Transverse colon (tissue), 4 donors: ENCODE measurements at regions not wholly inside any gene's neighbourhood (a gene's known extent, or its start where the extent isn't known, plus 50 kb on each side); places are given as distances from the start of the nearest gene placed in this dataset.
A peak's percentile ranks its signal among the peaks of the same experiment; 100 is the strongest.

Experiments used
- DNase-seq: peaks from one replicate; pipeline ENCODE4 v3.0.0-alpha.2; 2019
- H3K27ac ChIP-seq, 4 donors: fragments of 200-600 bp; sonication (generic); 2 replicates each; pipeline ENCODE4 v1.5.1; 2016 to 2018; ENCODE audit warnings: inconsistent platforms in 4 of 4
- H3K27me3 ChIP-seq: fragments of 200-600 bp; sonication (generic); 2 replicates; pipeline ENCODE4 v1.5.1; 2017; ENCODE audit warnings: inconsistent platforms
- H3K36me3 ChIP-seq, 4 donors: fragments of 200-600 bp; sonication (generic); 2 replicates each; pipeline ENCODE4 v1.5.1; 2017 to 2019; ENCODE audit warnings: inconsistent platforms in 4 of 4
- H3K4me1 ChIP-seq, 4 donors: fragments of 200-600 bp; sonication (generic); 2 replicates each; pipeline ENCODE4 v1.5.1; 2017 to 2020; ENCODE audit warnings: inconsistent platforms in 4 of 4
- H3K4me3 ChIP-seq, 4 donors: fragments of 200-600 bp; sonication (generic); 1 replicate in 1 of 4; 2 replicates in 3 of 4; pipeline versions ENCODE4 v1.5.1 to v1.6.1; 2017 to 2019; ENCODE audit warnings: inconsistent platforms in 4 of 4
- H3K9me3 ChIP-seq, 2 donors: fragments of 200-600 bp; sonication (generic); 2 replicates each; pipeline ENCODE4 v1.5.1; 2017 to 2019; ENCODE audit warnings: inconsistent platforms in 2 of 2
- CTCF ChIP-seq, 5 experiments: fragments of 200-600 bp in 3 of 5; fragments of 450-650 bp in 2 of 5; sonication (generic) in 3 of 5; IDR thresholded peaks; 1 replicate in 2 of 5; 2 replicates in 3 of 5; pipeline ENCODE4 v1.5.1; 2016 to 2017; ENCODE audit warnings: antibody characterized with exemption in 5 of 5, inconsistent platforms in 3 of 5, mild to moderate bottlenecking in 2 of 5, moderate library complexity in 1 of 5
- EP300 ChIP-seq: sonication (generic); formaldehyde crosslinking; IDR thresholded peaks from one replicate; pipeline ENCODE4 v1.6.1; 2017; ENCODE audit warnings: antibody characterized with exemption, low read depth
- POLR2A ChIP-seq: fragments of 450-650 bp; IDR thresholded peaks from one replicate; pipeline ENCODE4 v1.6.1; 2016; ENCODE audit warnings: antibody characterized with exemption, mild to moderate bottlenecking, moderate library complexity
- POLR2AphosphoS5 ChIP-seq, 3 donors: sonication (generic); formaldehyde crosslinking; IDR thresholded peaks; one replicate each; pipeline ENCODE4 v1.6.1; 2016; ENCODE audit warnings: antibody characterized with exemption in 3 of 3
- WGBS, 2 donors: methylation state at CpG; one replicate each; pipeline ENCODE4 v1.1.5; 2018; ENCODE audit warnings: low coverage in 1 of 2; 5-methylcytosine and 5-hydroxymethylcytosine counted together
- in situ Hi-C, 4 donors: fragments of 200-750 bp; cut with MboI; loops; one replicate each; pipeline versions ENCODE4 v1.15.0 to v1.15.1; 2017; ENCODE audit warnings: low sequenced_read_pairs in 3 of 4, low pct_ligation_motif_present in 1 of 4, low pct_unique_long_range_greater_than_20kb in 1 of 4
- intact Hi-C: fragments of 100-400 bp; cut with DNase I; formaldehyde crosslinking; loops from one replicate; pipeline ENCODE4 v1.15.1; 2023; ENCODE audit warnings: low total_unique reads

GRCh38 chr1:109815809-109816174 is 52.1 kb upstream of the EPS8L3 start:
- no peak for DNase-seq
- no peak for TF ChIP-seq POLR2AphosphoS5 (IDR thresholded peaks at IDR 0.05)
- intact Hi-C loops (no loop called here), in situ Hi-C loops (no loop called here)
- H3K27me3 ChIP-seq = no peaks in the 10 kb centered on the region
- H3K27ac ChIP-seq = peak overlapping the region in 1 of 4 donors; percentile 14
- no peak overlapping the region for H3K4me3 ChIP-seq
- no peaks in the 10 kb centered on the region for H3K36me3 ChIP-seq
- no peaks in the 10 kb centered on the region for H3K9me3 ChIP-seq
- 57% methylated on average over 3 of the region's 3 CpGs; no CpG with 5 or more reads in 1 of the 2 donors for WGBS, 2 donors
- peaks cover 0 to 7% (median 4%) of the 10 kb centered on the region in 4 donors for H3K4me1 ChIP-seq

- 83 to 85% methylated on average over 6 to 8 of the region's 8 CpGs for whole genome bisulfite sequencing, 2 donors
- H3K36me3 ChIP-seq = no peaks in the 10 kb centered on the region
- H3K27me3 ChIP-seq = no peaks in the 10 kb centered on the region
- TF ChIP-seq POLR2AphosphoS5 (IDR thresholded peaks at IDR 0.05) = no peak
- no peak for TF ChIP-seq POLR2A
- TF ChIP-seq CTCF (IDR thresholded peaks at IDR 0.05) = no peak
- TF ChIP-seq EP300 = no peak
- H3K27ac ChIP-seq = no peak overlapping the region
- H3K9me3 ChIP-seq = no peaks in the 10 kb centered on the region
- H3K4me3 ChIP-seq = no peak overlapping the region
- in situ Hi-C loops = no loop called here
- H3K4me1 ChIP-seq = peaks cover 0 to 7% (median 4%) of the 10 kb centered on the region in 4 donors
- intact Hi-C loops = no loop called here
- DNase-seq = no peak
These were observed 51.5 kb upstream of the EPS8L3 start for GRCh38 chr1:109814993-109815786.

- no peak for TF ChIP-seq POLR2AphosphoS5 (IDR thresholded peaks at IDR 0.05)
- no peak for TF ChIP-seq CTCF (IDR thresholded peaks at IDR 0.05)
- TF ChIP-seq EP300 = no peak
- no peak for TF ChIP-seq POLR2A
- H3K4me3 ChIP-seq = no peak overlapping the region
- no peaks in the 10 kb centered on the region for H3K9me3 ChIP-seq
- no peak overlapping the region for H3K27ac ChIP-seq
- H3K4me1 ChIP-seq = peaks cover 0 to 7% (median 4%) of the 10 kb centered on the region in 4 donors
- H3K36me3 ChIP-seq = no peaks in the 10 kb centered on the region
- 87 to 95% methylated on average over 5 of the region's 5 CpGs for WGBS, 2 donors
- H3K27me3 ChIP-seq = no peaks in the 10 kb centered on the region
- in situ Hi-C loops (no loop called here), intact Hi-C loops (no loop called here)
- no peak for DNase-seq
These were observed 50.5 kb upstream of the EPS8L3 start for GRCh38 chr1:109814223-109814622.
